Upper lobe of right lung (tissue), 1 donor: ENCODE measurements at regions not wholly inside any gene's neighbourhood (a gene's known extent, or its start where the extent isn't known, plus 50 kb on each side); places are given as distances from the start of the nearest gene placed in this dataset.

ENCODE experiments used
- ATAC-seq: fragments of 200-7000 bp; cut with Tn5 transposase; one replicate; pipeline ENCODE4 v1.9.1; 2020; ENCODE audit warnings: mild to moderate bottlenecking, moderate library complexity
- DNase-seq: peaks from one replicate; pipeline ENCODE4 v3.0.0-alpha.2; 2020
- H3K27ac ChIP-seq: fragments of 200-600 bp; one replicate; pipeline ENCODE4 v1.8.0; 2022
- H3K27me3 ChIP-seq: fragments of 200-600 bp; one replicate; pipeline ENCODE4 v1.8.0; 2022; ENCODE audit warnings: mild to moderate bottlenecking
- H3K36me3 ChIP-seq: fragments of 200-600 bp; one replicate; pipeline ENCODE4 v1.8.0; 2022
- H3K4me1 ChIP-seq: fragments of 200-600 bp; one replicate; pipeline ENCODE4 v1.8.0; 2022
- H3K4me3 ChIP-seq: fragments of 200-600 bp; one replicate; pipeline ENCODE4 v1.8.0; 2022; ENCODE audit warnings: mild to moderate bottlenecking
- H3K9me3 ChIP-seq: fragments of 200-600 bp; one replicate; pipeline ENCODE4 v1.8.0; 2022
- intact Hi-C: fragments of 100-400 bp; cut with DNase I; formaldehyde crosslinking; loops from one replicate; pipeline ENCODE4 v1.11.0; 2022
- TF ChIP-seq, protein P1 (sequence below): fragments of 200-600 bp; IDR thresholded peaks from one replicate; pipeline ENCODE4 v1.8.0; 2022; ENCODE audit warnings: antibody characterized with exemption
- donor health status: DM: no; HTN: yes; CAD: no; lungs with severe emphysema.

- H3K27ac ChIP-seq: no peak overlapping the region
- H3K4me1 ChIP-seq: peaks cover 13% of the 10 kb centered on the region
- H3K27me3 ChIP-seq: no peaks in the 10 kb centered on the region
- H3K9me3 ChIP-seq: no peaks in the 10 kb centered on the region
- intact Hi-C loops: no loop called here
- ATAC-seq (no peak), DNase-seq (no peak)
- H3K4me3 ChIP-seq: no peak overlapping the region
- TF ChIP-seq, protein P1, sequence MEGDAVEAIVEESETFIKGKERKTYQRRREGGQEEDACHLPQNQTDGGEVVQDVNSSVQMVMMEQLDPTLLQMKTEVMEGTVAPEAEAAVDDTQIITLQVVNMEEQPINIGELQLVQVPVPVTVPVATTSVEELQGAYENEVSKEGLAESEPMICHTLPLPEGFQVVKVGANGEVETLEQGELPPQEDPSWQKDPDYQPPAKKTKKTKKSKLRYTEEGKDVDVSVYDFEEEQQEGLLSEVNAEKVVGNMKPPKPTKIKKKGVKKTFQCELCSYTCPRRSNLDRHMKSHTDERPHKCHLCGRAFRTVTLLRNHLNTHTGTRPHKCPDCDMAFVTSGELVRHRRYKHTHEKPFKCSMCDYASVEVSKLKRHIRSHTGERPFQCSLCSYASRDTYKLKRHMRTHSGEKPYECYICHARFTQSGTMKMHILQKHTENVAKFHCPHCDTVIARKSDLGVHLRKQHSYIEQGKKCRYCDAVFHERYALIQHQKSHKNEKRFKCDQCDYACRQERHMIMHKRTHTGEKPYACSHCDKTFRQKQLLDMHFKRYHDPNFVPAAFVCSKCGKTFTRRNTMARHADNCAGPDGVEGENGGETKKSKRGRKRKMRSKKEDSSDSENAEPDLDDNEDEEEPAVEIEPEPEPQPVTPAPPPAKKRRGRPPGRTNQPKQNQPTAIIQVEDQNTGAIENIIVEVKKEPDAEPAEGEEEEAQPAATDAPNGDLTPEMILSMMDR: no peak
- H3K36me3 ChIP-seq: no peaks in the 10 kb centered on the region
Measured at GRCh38 chr5:81846301-81846700, 95.4 kb upstream of the SSBP2 start.

DNA sequence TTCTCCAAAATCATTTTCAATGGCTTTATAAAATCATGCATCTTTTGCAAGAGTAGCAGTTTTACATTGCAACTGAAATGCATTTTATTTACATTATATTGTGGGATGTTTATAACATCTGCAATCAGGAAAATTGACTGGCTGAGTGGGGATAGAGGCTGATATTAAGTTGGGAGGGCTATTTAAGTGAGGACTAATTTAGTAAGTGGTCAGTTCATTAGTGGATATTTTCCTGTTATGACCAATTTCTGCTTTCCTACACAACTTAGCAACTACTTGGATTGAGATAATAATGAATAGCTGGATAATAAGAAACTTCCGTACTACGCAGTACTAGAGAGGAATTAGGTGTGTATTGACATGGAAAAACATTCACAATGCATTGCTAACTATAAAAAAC lies 92.9 kb upstream of the SSBP2 start:
- intact Hi-C loops: no loop called here
- no peak for DNase-seq
- TF ChIP-seq, protein P1: no peak

DNA sequence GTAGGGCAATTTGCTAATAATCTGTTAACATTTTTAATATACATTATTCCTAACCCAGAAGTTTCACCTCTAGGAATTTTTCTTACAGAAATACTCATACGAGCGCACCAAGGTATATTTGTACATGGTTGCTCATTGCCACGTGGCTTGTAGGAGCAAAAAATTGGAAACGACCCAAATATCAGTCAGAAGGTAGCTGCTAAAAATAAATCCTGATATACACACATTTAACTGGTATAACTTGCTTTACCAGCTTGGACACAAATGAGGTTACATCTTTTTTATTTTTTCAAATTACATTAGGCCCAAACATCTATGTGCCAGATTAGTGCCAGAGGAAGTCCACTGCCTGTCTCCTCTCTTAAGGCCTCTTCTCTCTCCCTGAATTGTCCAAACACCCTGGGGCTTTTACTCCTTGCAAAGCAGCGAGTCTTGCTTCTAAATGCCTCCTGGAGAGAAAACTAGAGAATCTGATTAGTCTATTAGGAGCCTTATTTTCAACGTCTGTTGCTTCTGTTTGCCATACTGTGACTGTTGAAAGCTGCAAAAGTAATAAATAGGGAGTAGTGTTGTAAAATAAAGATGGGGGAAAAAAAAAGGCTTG lies 92.0 kb upstream of the SSBP2 start:
- Histone ChIP-seq H3K27me3 (no peaks in the 10 kb centered on the region), H3K4me3 (no peak overlapping the region), H3K36me3 (no peaks in the 10 kb centered on the region), H3K4me1 (no peaks in the 10 kb centered on the region), H3K9me3 (no peaks in the 10 kb centered on the region), H3K27ac (no peak overlapping the region)
- DNase-seq (no peak), ATAC-seq (peak; percentile 17)
- intact Hi-C loops: no loop called here
- TF ChIP-seq, protein P1: no peak

More for the DNA sequence above, 92.9 kb upstream of the SSBP2 start:
- Histone ChIP-seq H3K9me3 (no peaks in the 10 kb centered on the region), H3K27me3 (no peaks in the 10 kb centered on the region), H3K36me3 (no peaks in the 10 kb centered on the region), H3K27ac (no peak overlapping the region), H3K4me1 (no peaks in the 10 kb centered on the region), H3K4me3 (no peak overlapping the region)
- no peak for ATAC-seq

DNA sequence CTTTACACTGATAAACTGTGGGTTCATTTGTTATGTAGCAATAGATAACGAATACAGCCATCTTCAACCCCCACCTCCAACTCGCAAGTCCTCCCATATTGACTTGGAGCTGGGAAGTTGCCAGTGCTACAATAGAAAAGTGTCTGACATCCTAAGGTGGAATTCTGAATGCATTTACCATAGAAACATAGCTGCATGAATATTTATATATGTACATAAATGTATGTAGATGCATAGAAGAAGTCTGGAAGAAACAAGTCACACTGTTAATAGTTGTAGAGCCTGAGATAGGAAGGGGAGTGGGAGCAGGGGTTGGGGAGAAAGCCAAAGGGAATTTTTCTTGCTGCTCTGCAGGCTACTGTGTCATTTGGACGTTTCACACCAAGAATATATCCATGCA lies 88.1 kb upstream of the SSBP2 start:
- TF ChIP-seq, protein P1: no peak
- H3K27ac ChIP-seq: no peak overlapping the region
- DNase-seq: no peak
- H3K4me3 ChIP-seq: no peak overlapping the region
- ATAC-seq: no peak
- no peaks in the 10 kb centered on the region for H3K27me3 ChIP-seq
- H3K9me3 ChIP-seq: no peaks in the 10 kb centered on the region
- no peaks in the 10 kb centered on the region for H3K4me1 ChIP-seq
- intact Hi-C loops: no loop called here
- H3K36me3 ChIP-seq: no peaks in the 10 kb centered on the region

- TF ChIP-seq, protein P1: peak; percentile 53
- Histone ChIP-seq H3K27me3 (no peaks in the 10 kb centered on the region), H3K36me3 (no peaks in the 10 kb centered on the region), H3K27ac (no peak overlapping the region), H3K4me1 (no peaks in the 10 kb centered on the region), H3K9me3 (no peaks in the 10 kb centered on the region), H3K4me3 (no peak overlapping the region)
- DNase-seq (no peak), ATAC-seq (peak; percentile 86)
- intact Hi-C loops: no loop called here
Measured at GRCh38 chr5:81838307-81838906, 87.5 kb upstream of the SSBP2 start.
